Thyroid gland (tissue), 4 donors: ENCODE measurements at regions not wholly inside any gene's neighbourhood (a gene's known extent, or its start where the extent isn't known, plus 50 kb on each side); places are given as distances from the start of the nearest gene placed in this dataset.

Source experiments
- CTCF ChIP-seq, 6 experiments: fragments of 200-600 bp in 3 of 6; fragments of 450-650 bp in 3 of 6; sonication (generic) in 3 of 6; IDR thresholded peaks; one replicate each; pipeline ENCODE4 v1.5.1; 2016 to 2019; ENCODE audit warnings: antibody characterized with exemption in 6 of 6, mild to moderate bottlenecking in 2 of 6, inconsistent platforms in 1 of 6, moderate library complexity in 1 of 6
- POLR2A ChIP-seq, 2 donors: fragments of 450-650 bp; IDR thresholded peaks; one replicate each; pipeline ENCODE4 v1.6.1; 2017; ENCODE audit warnings: antibody characterized with exemption in 2 of 2, mild to moderate bottlenecking in 2 of 2, moderate library complexity in 1 of 2

DNA sequence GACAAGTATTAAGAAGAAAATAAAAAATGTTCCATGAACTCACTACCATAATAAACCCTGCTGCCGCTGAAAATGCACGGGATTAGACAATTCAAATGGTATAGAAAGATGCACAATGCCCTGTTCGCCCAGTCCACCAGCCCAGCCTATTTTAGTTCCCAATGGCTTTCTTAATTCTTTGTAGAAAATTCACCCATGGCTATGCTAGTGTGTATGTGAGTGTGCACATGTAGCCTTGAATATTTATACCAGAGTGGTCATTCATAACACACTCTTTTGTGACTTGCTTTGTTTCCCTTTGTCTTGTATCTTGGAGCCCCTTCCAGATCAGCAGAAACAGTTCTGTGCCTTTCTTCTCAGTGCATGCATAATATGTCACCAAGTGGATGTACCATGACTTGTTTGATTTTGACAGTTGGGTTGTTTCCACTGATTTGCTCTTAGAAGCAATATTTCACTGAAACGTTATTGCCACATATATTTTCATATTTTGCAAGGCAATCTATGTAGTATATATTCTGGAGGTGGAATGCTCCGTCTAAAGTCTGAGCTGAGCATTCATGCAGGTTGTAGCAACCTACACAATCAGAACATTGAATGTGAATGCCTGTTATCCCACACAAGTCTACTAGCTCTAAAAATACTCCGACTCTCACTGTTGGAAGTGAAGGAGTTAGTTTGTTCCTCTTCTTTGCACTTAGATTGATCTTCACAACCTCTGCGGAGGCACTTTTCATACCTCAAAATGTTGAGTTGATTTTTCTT is 383.0 kb upstream of the EEF2KMT start:
- TF ChIP-seq CTCF (IDR thresholded peaks at IDR 0.05) (no peak), POLR2A (IDR thresholded peaks at IDR 0.05) (no peak)
